DOHH2 (cell line): ENCODE measurements at regions not wholly inside any gene's neighbourhood (a gene's known extent, or its start where the extent isn't known, plus 50 kb on each side); places are given as distances from the start of the nearest gene placed in this dataset.

Experiments used
- CTCF ChIP-seq: fragments of 200-600 bp; sonication (generic); IDR thresholded peaks from one replicate; pipeline ENCODE4 v1.5.1; 2014; ENCODE audit warnings: antibody characterized with exemption, mild to moderate bottlenecking, low read depth, low read length; ENCODE audit not compliant: poor library complexity, severe bottlenecking
- EZH2phosphoT487 ChIP-seq: fragments of 200-600 bp; sonication (generic); IDR thresholded peaks from 2 replicates; pipeline ENCODE4 v1.6.1; 2017; ENCODE audit warnings: borderline replicate concordance, mild to moderate bottlenecking, antibody characterized with exemption, low read length, moderate library complexity, mixed read lengths

- TF ChIP-seq CTCF (no peak), EZH2phosphoT487 (no peak)
Observed at GRCh38 chr2:239607517-239608191, 206.8 kb upstream of the HDAC4 start.
